Posterior vena cava (tissue), 2 donors: ENCODE measurements at regions not wholly inside any gene's neighbourhood (a gene's known extent, or its start where the extent isn't known, plus 50 kb on each side); places are given as distances from the start of the nearest gene placed in this dataset.

Experiments
- DNase-seq: peaks from one replicate; pipeline ENCODE4 v3.0.0-alpha.2; 2020; ENCODE audit warnings: low spot score
- intact Hi-C, 2 donors: fragments of 100-400 bp; cut with DNase I; formaldehyde crosslinking; loops; one replicate each; pipeline versions ENCODE4 v1.14.1 to v1.14.2; 2022 to 2023
- donor health status: DM: yes; HTN: yes; CAD: no.
- donor health status: DM: yes; HTN: yes; CAD: no.

DNA sequence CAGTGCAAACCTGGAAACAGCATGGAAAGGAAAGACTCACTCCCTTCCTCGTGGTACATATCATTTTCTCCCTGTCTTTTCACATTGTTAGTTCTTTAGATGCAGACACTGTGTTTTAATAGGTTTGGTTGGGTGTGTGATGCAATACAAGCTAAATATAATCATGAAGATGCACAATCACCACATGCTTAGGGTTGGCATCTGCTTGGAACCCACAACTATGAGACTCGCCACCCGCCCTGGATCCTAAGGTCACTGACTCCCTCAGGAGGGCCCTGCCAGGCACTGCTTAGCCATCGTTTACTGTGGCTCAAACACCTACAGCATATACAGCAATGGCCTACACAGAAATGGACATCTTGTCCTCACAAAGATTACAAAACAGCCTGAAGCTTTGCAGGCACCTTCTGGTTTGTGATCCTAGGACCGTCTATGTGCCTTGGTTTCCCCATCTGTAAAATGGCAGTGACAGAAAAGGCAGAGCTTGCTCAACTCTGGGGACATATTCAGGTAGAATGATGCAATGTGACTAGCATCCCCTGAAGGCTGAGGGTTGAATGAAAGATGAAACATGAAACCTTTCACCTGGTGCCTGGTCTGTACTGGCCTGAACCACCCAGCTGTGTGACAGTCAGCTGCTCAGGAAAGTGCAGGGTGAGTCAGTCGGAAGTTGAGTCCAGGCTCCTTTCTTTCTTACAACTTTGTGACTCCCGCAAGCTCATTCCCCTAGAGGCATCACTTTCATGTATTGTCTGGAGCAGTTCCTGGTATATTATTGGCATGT, 123.6 kb upstream of the PFN2 start:
- intact Hi-C loops, result no loop called here
- no peak for DNase-seq

- intact Hi-C loops, result no loop called here
- no peak for DNase-seq
These were observed 120.9 kb upstream of the PFN2 start for GRCh38 chr3:150091626-150092025.

- no peak for DNase-seq
- intact Hi-C loops, result no loop called here
These were observed 120.2 kb upstream of the PFN2 start for GRCh38 chr3:150090877-150091276.

- intact Hi-C loops, result no loop called here
- no peak for DNase-seq
These were observed 119.3 kb upstream of the PFN2 start for GRCh38 chr3:150090006-150090405.

- intact Hi-C loops, result no loop called here
- DNase-seq, result no peak
These were observed 113.4 kb upstream of the PFN2 start for GRCh38 chr3:150084128-150084527.

- intact Hi-C loops, result no loop called here
- no peak for DNase-seq
These were observed 113.0 kb upstream of the PFN2 start for GRCh38 chr3:150083655-150084042.

GRCh38 chr3:150082898-150083654, 112.4 kb upstream of the PFN2 start:
- intact Hi-C loops, result no loop called here

DNA sequence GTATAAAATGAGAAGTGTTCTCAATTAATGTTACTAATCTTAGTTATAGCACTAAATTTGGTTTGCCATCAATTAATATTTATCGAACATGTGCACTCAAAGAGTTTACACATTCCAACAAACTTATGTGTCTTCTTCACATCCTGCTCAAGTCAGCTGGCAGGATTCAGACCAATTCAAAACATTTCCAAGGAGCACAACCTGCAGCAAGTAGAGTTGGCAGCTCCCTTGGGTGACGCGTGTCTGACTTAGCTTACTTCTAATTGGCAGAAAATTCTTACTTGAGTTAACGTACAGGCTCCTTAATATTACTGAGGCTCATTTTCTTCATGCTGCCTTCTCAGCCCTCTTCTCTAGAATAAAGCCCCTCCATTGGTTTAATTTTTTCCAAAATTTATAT, 110.4 kb upstream of the PFN2 start:
- intact Hi-C loops, result no loop called here
- DNase-seq, result no peak

More at GRCh38 chr3:150082898-150083654, 112.4 kb upstream of the PFN2 start:
- no peak for DNase-seq

DNA sequence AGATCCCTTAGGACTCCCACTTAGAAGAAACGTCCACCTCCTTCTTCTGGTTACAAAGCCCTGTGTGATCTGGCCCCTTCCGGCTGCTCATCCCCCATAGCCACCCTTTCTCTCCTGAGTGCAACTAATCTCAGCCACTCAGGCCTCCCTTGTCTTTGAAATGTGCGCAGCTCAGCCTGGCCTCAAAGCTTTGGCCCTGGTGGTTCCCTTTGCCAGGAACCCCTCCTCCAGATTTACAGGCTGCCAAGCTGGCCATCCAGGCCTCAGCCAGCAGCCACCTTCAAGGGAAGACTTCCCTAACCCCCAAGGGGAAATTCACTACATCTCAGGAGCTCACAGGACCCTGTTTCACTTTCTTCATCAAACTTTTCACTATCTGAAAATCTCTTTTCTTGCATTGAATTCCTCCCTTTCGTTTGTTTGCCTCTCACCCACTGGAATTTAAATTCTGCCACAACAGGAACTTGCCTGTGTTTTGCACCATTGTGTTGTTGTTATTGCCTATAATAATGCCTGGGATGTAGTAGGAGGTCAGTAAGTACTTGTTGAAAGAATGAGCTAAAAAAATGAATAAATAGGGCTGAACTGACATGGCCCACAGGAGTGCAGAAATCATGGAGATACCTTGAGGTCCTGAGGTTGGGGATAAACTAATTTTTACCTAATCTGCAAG, 109.5 kb upstream of the PFN2 start:
- no peak for DNase-seq
- intact Hi-C loops, result no loop called here

DNA sequence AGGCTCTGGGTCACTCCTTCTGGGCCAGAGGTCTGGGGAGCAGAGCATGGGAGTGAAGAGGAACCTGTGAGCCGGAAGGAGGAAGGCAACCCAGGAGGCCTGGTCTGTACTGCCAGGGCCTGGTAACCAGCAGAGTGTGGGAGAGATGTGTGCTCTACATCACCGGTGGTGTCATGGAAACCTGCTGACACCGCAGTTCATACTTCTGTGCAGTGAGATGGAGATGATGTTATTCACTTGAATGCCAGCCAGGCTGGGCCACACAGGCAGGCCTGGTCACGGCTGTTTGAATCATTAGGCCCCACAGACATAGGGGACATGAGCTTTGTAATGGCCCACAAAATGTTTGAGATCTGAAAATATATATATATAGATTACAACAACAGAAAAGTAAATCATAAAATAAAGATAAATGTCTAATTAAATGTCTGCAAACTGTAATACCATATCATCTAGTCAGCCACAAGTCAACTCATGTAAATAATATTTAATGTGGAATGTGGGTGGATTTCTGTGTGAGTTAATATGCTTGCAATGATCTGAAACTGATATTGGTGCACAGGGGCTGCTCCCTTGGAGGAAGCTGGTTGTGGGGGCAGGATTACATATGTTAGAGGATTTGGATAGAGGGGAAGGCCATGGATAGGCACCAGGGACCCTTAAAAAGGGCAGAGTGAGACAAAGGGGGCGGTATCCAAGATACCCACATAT, 108.5 kb upstream of the PFN2 start:
- intact Hi-C loops, result loop anchor here in 1 of 2 donors (10.0 kb wide), 1 partner anchor 1996 kb away; no protein-coding TSS in a partner anchor
- DNase-seq, result no peak

GRCh38 chr3:150077581-150078247, 107.0 kb upstream of the PFN2 start:
- DNase-seq, result no peak
- intact Hi-C loops, result loop anchor here in 1 of 2 donors (10.0 kb wide), 1 partner anchor 1997 kb away; no protein-coding TSS in a partner anchor

DNA sequence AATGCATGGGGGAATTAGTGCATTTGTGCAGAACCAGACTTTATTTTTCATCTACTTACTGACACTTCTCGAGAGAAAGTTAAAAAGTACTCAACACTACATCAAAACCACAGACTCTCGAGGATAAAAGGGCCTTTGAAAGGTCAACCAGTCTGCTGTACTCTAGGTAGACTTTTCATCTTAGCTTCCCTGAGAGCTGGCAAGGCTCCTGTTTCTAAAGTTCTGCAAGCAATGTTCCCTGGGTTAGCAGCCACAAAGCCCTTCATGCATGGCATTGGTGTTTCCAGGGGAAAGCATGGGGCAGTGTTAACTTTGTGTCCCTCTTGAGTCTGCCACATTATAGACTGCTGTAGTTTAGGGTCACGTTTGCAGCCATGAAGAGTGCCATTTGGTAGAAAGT, 106.4 kb upstream of the PFN2 start:
- no peak for DNase-seq
- intact Hi-C loops, result loop anchor here in 1 of 2 donors (10.0 kb wide), 1 partner anchor 1998 kb away; no protein-coding TSS in a partner anchor

DNA sequence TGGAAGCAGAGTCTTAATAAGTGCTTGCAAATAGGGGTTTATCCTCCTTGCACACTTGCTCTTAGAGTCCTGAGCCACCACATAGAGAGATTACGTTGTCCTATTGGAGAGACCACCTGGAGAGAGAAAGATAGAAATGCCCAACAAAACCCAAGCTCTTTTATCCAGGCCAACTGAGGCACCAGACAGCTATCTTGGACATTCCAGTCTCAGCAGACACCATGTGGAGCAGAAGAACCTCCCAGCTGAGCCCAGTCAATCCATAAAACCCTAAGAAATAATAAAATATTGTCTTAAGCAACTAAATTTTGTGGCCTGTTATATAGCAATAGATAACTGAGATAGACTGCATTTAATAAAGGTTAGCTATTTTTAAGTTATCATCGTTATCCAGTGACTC, 105.7 kb upstream of the PFN2 start:
- intact Hi-C loops, result loop anchor here in 1 of 2 donors (10.0 kb wide), 1 partner anchor 1998 kb away; no protein-coding TSS in a partner anchor
- DNase-seq, result no peak

DNA sequence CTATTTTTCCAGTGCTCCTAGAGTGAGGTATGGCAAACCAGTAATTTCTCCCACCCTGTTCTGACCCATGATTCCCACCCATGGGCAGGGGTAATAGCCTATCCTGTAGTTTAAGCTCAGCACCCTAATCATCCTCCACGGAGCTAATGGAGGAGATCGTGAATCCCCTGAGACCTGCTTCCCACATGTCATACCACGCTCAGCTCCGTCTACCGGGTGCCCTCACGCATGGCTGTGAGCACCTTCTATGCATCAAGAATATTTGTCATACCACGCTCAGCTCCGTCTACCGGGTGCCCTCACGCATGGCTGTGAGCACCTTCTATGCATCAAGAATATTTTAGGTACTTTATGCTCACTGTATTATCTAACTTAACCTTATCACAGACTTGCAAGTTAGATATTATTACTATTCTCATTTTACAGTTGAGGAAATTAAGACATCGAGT, 104.7 kb upstream of the PFN2 start:
- DNase-seq, result no peak
- intact Hi-C loops, result loop anchor here in 1 of 2 donors (10.0 kb wide), 1 partner anchor 1999 kb away; no protein-coding TSS in a partner anchor

GRCh38 chr3:150074697-150075416, 104.2 kb upstream of the PFN2 start:
- intact Hi-C loops, result loop anchor here in 1 of 2 donors (10.0 kb wide), 1 partner anchor 2000 kb away; no protein-coding TSS in a partner anchor
- DNase-seq, result no peak

- intact Hi-C loops, result loop anchor here in 1 of 2 donors (10.0 kb wide), 1 partner anchor 2001 kb away; no protein-coding TSS in a partner anchor
- DNase-seq, result no peak
These were observed 103.6 kb upstream of the PFN2 start for GRCh38 chr3:150074277-150074676.

DNA sequence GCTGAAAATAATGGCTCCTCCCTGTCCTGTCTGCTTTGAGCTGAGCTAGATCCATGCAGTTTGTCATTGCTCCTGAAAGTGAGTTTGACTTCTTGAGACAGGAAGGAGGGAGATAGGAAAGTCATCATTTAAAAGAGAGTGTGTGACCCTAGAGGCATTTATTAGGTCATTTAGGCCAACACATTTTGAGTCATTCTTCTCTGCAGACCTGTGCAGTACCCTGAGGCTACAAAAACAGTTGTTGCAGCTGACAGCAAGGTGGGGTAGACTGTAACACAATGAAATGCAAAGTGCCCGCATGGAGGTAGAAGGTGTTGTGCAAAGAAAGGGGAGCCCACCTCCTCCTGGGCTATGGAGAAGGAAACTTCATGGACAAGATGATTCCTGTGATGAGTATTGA, 102.8 kb upstream of the PFN2 start:
- no peak for DNase-seq
- intact Hi-C loops, result loop anchor here in 1 of 2 donors (10.0 kb wide), 1 partner anchor 2001 kb away; no protein-coding TSS in a partner anchor

- no peak for DNase-seq
- intact Hi-C loops, result loop anchor here in 1 of 2 donors (10.0 kb wide), 1 partner anchor 2002 kb away; no protein-coding TSS in a partner anchor
These were observed 102.3 kb upstream of the PFN2 start for GRCh38 chr3:150073031-150073430.
